ENCODE measurements at regions not wholly inside any gene's neighbourhood (a gene's known extent, or its start where the extent isn't known, plus 50 kb on each side); places are given as distances from the start of the nearest gene placed in this dataset.
A peak's percentile ranks its signal among the peaks of the same experiment; 100 is the strongest.
"Not testable (repeated sequence)": the region's sequence is repeated elsewhere in the genome, so short reads cannot be mapped to it uniquely, and the experiment has no call there.

- no peak for DNase-seq (ENCODE audit: low read depth, low spot score)
Measured at GRCh38 chr5:115469904-115470516, 74.6 kb downstream of the FEM1C start.

GRCh38 chr5:115467628-115468027 is 76.9 kb downstream of the FEM1C start:
- no peak for DNase-seq (ENCODE audit: low read depth, low spot score)

- DNase-seq (ENCODE audit: low read depth, low spot score): no peak
Measured at GRCh38 chr5:115465431-115465830, 79.1 kb downstream of the FEM1C start.

- no peak for DNase-seq (ENCODE audit: low read depth, low spot score)
Measured at GRCh38 chr5:115463983-115464382, 80.6 kb downstream of the FEM1C start.

- no peak for DNase-seq (ENCODE audit: low read depth, low spot score)
Measured at GRCh38 chr5:115461506-115462290, 82.9 kb downstream of the FEM1C start.

- DNase-seq (ENCODE audit: low read depth, low spot score): no peak
Measured at GRCh38 chr5:115461093-115461492, 83.5 kb downstream of the FEM1C start.

- DNase-seq (ENCODE audit: low read depth, low spot score): peak; percentile 59
Measured at GRCh38 chr5:115460472-115460871, 84.1 kb downstream of the FEM1C start.

GRCh38 chr5:115459855-115460341 is 84.7 kb downstream of the FEM1C start:
- DNase-seq (ENCODE audit: low read depth, low spot score): no peak

GRCh38 chr5:115458416-115458815 is 86.2 kb downstream of the FEM1C start:
- DNase-seq (ENCODE audit: low read depth, low spot score): no peak

- no peak for DNase-seq (ENCODE audit: low read depth, low spot score)
Measured at GRCh38 chr5:115458003-115458409, 86.6 kb downstream of the FEM1C start.

GRCh38 chr5:115457571-115457970 is 87.0 kb downstream of the FEM1C start:
- no peak for DNase-seq (ENCODE audit: low read depth, low spot score)

- DNase-seq (ENCODE audit: low read depth, low spot score): no peak
Measured at GRCh38 chr5:115456539-115457040, 88.0 kb downstream of the FEM1C start.

- DNase-seq (ENCODE audit: low read depth, low spot score): no peak
Measured at GRCh38 chr5:115456056-115456455, 88.5 kb downstream of the FEM1C start.

- DNase-seq (ENCODE audit: low read depth, low spot score): peak; percentile 74
Measured at GRCh38 chr5:115455301-115455707, 89.3 kb downstream of the FEM1C start.

GRCh38 chr5:115453391-115454095 is 91.0 kb downstream of the FEM1C start:
- DNase-seq (ENCODE audit: low read depth, low spot score): no peak

- DNase-seq (ENCODE audit: low read depth, low spot score): no peak
Measured at GRCh38 chr5:115452536-115453235, 91.9 kb downstream of the FEM1C start.

- DNase-seq (ENCODE audit: low read depth, low spot score): no peak
Measured at GRCh38 chr5:115452083-115452482, 92.5 kb downstream of the FEM1C start.

- no peak for DNase-seq (ENCODE audit: low read depth, low spot score)
Measured at GRCh38 chr5:115450741-115451140, 93.8 kb downstream of the FEM1C start.

GRCh38 chr5:115448630-115449029 is 95.9 kb downstream of the FEM1C start:
- not testable (repeated sequence) for DNase-seq (ENCODE audit: low read depth, low spot score)

GRCh38 chr5:115440782-115441451 is 103.7 kb downstream of the FEM1C start:
- DNase-seq (ENCODE audit: low read depth, low spot score): no peak

GRCh38 chr5:115439639-115440038 is 104.9 kb downstream of the FEM1C start:
- no peak for DNase-seq (ENCODE audit: low read depth, low spot score)
